ENCODE measurements at regions not wholly inside any gene's neighbourhood (a gene's known extent, or its start where the extent isn't known, plus 50 kb on each side); places are given as distances from the start of the nearest gene placed in this dataset.

- FAIRE-seq, result no peak
- TF ChIP-seq POLR2AphosphoS5 (IDR thresholded peaks at IDR 0.05; ENCODE audit: low read depth, low read length) (no peak), TAF1 (IDR thresholded peaks at IDR 0.05; ENCODE audit: borderline replicate concordance, low read depth, low read length) (no peak), POLR2A (IDR thresholded peaks at IDR 0.05; ENCODE audit: low read depth, low read length) (no peak)
- no peak for DNase-seq (ENCODE audit: insufficient read length)
Observed at GRCh38 chr7:125490167-125490566, 560.5 kb upstream of the POT1 start.

GRCh38 chr7:125485223-125485622, 555.6 kb upstream of the POT1 start:
- no peak for FAIRE-seq
- DNase-seq (ENCODE audit: insufficient read length), result no peak
- no peak for TF ChIP-seq TAF1 (IDR thresholded peaks at IDR 0.05; ENCODE audit: borderline replicate concordance, low read depth, low read length)
- TF ChIP-seq POLR2AphosphoS5 (IDR thresholded peaks at IDR 0.05; ENCODE audit: low read depth, low read length), result no peak

- DNase-seq (ENCODE audit: insufficient read length), result no peak
- no peak for TF ChIP-seq TAF1 (IDR thresholded peaks at IDR 0.05; ENCODE audit: borderline replicate concordance, low read depth, low read length)
- no peak for TF ChIP-seq POLR2AphosphoS5 (IDR thresholded peaks at IDR 0.05; ENCODE audit: low read depth, low read length)
- no peak for TF ChIP-seq POLR2A (IDR thresholded peaks at IDR 0.05; ENCODE audit: low read depth, low read length)
- FAIRE-seq, result no peak
Observed at GRCh38 chr7:125484755-125485154, 555.1 kb upstream of the POT1 start.

GRCh38 chr7:125481323-125481722, 551.7 kb upstream of the POT1 start:
- TF ChIP-seq TAF1 (IDR thresholded peaks at IDR 0.05; ENCODE audit: borderline replicate concordance, low read depth, low read length) (no peak), POLR2A (IDR thresholded peaks at IDR 0.05; ENCODE audit: low read depth, low read length) (no peak), POLR2AphosphoS5 (IDR thresholded peaks at IDR 0.05; ENCODE audit: low read depth, low read length) (no peak)
- FAIRE-seq (no peak), DNase-seq (ENCODE audit: insufficient read length) (no peak)

DNA sequence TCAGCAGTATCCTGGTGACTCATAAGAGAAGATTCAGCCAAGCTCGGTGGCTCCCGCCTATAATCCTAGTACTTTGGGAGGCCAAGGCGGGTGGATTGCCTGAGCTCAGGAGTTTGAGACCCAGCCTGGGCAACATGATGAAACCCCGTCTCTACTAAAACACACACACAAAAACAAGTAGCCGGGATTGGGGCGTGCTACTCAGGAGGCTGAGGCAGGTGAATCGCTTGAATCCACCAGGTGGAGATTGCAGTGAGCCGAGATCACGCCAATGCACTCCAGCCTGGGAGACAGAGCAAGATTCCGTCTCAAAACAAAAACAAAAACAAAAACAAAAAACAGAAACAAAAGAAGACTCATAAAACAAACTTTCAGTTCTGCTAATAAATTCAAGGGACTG, 551.1 kb upstream of the POT1 start:
- no peak for TF ChIP-seq POLR2AphosphoS5 (IDR thresholded peaks at IDR 0.05; ENCODE audit: low read depth, low read length)
- TF ChIP-seq TAF1 (IDR thresholded peaks at IDR 0.05; ENCODE audit: borderline replicate concordance, low read depth, low read length), result no peak
- TF ChIP-seq POLR2A (IDR thresholded peaks at IDR 0.05; ENCODE audit: low read depth, low read length), result no peak
- DNase-seq (ENCODE audit: insufficient read length) (no peak), FAIRE-seq (no peak)

GRCh38 chr7:125468855-125469174, 539.2 kb upstream of the POT1 start:
- FAIRE-seq (no peak), DNase-seq (ENCODE audit: insufficient read length) (no peak)
- no peak for TF ChIP-seq TAF1 (IDR thresholded peaks at IDR 0.05; ENCODE audit: borderline replicate concordance, low read depth, low read length)
- TF ChIP-seq POLR2A (IDR thresholded peaks at IDR 0.05; ENCODE audit: low read depth, low read length), result no peak
- TF ChIP-seq POLR2AphosphoS5 (IDR thresholded peaks at IDR 0.05; ENCODE audit: low read depth, low read length), result no peak

DNA sequence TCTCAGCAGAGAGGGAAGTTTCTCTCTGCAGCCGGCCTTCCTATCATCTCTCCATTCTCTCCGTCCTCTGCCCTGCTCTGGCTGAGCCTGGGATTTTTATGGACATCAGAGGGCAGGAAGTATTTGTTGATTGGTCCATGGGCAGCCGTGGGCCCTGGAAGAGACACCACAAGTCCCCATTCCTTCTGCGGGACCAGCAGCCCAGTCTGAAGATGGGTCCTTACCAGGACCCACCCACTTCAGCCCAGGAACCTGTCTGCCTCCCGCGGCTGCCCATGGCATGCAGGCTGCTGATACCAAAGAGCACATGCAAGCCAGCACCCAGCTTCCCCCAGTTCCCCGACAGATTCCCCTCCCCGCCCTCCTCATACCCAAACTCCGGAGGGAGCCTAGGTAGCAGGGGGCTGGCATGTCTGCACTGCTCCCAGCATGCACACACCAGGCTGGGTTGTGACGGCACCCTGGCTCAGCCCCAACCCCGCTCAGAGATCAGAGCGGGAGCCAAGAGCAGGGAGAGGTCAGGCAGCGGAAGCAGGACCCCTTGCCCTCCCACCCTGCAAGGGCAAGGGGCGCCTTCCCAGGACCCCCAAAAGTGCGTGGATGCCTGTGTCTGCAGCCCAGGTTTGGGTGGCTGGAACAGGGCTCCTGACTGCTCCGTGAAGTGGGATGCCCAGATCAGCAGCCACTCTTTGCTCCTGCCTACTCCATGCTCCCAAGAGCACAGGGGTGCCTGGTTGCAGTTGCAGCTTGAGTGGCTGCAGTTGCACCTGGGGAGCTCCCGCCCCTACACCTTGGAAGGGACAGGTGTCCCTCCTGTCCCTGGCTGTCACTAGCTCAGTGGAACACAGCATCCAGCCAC, 538.6 kb upstream of the POT1 start:
- TF ChIP-seq TAF1 (IDR thresholded peaks at IDR 0.05; ENCODE audit: borderline replicate concordance, low read depth, low read length), result no peak
- no peak for TF ChIP-seq POLR2AphosphoS5 (IDR thresholded peaks at IDR 0.05; ENCODE audit: low read depth, low read length)
- no peak for TF ChIP-seq POLR2A (IDR thresholded peaks at IDR 0.05; ENCODE audit: low read depth, low read length)
- DNase-seq (ENCODE audit: insufficient read length) (no peak), FAIRE-seq (no peak)

GRCh38 chr7:125465527-125465926, 535.9 kb upstream of the POT1 start:
- TF ChIP-seq POLR2A (IDR thresholded peaks at IDR 0.05; ENCODE audit: low read depth, low read length), result no peak
- no peak for TF ChIP-seq POLR2AphosphoS5 (IDR thresholded peaks at IDR 0.05; ENCODE audit: low read depth, low read length)
- TF ChIP-seq TAF1 (IDR thresholded peaks at IDR 0.05; ENCODE audit: borderline replicate concordance, low read depth, low read length), result no peak
- FAIRE-seq (no peak), DNase-seq (ENCODE audit: insufficient read length) (no peak)

DNA sequence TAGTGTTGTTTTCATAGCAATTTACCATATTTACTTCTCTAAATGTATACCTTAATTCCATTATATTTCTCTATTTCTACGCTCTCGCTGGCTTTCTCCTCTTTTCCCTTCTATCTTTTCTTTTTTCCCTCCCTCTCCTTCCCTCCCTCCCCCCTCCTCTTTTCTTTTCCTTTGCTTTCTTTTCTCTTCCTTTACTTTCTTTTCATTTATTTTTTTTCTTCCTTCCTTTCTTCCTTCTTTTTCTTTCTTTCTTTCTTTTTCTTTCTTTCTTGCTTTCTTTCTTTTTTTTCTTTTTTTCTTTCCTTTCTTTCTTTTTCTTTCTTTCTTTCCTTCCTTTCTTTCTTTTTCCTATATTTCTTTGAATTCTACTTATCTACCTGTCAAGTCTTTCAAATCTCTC, 533.0 kb upstream of the POT1 start:
- DNase-seq (ENCODE audit: insufficient read length) (no peak), FAIRE-seq (no peak)
- TF ChIP-seq TAF1 (IDR thresholded peaks at IDR 0.05; ENCODE audit: borderline replicate concordance, low read depth, low read length) (no peak), POLR2AphosphoS5 (IDR thresholded peaks at IDR 0.05; ENCODE audit: low read depth, low read length) (no peak), POLR2A (IDR thresholded peaks at IDR 0.05; ENCODE audit: low read depth, low read length) (no peak)

DNA sequence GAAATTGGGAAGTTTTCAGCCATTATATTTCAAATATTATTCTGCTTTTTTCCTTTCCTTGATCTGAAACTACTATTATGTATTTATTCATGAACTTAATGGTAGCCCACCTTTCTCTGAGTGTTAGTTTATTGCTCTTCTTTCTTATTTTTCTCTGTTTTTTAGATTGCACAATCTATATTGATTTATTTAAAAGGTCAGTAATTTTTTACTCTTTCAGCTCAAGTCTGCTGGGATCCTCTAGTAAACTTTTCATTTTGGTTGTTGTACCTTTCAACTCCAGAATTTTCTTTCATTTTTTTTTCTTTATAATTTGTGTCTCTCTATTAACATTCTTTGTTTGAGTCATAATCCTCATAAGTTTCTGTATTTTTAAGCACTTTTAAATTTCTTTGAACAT, 529.4 kb upstream of the POT1 start:
- no peak for FAIRE-seq
- TF ChIP-seq POLR2AphosphoS5 (IDR thresholded peaks at IDR 0.05; ENCODE audit: low read depth, low read length) (no peak), POLR2A (IDR thresholded peaks at IDR 0.05; ENCODE audit: low read depth, low read length) (no peak), TAF1 (IDR thresholded peaks at IDR 0.05; ENCODE audit: borderline replicate concordance, low read depth, low read length) (no peak)
- DNase-seq (ENCODE audit: insufficient read length), result no peak

GRCh38 chr7:125450749-125451148, 521.1 kb upstream of the POT1 start:
- TF ChIP-seq POLR2AphosphoS5 (IDR thresholded peaks at IDR 0.05; ENCODE audit: low read depth, low read length), result no peak
- TF ChIP-seq TAF1 (IDR thresholded peaks at IDR 0.05; ENCODE audit: borderline replicate concordance, low read depth, low read length), result no peak
- no peak for TF ChIP-seq POLR2A (IDR thresholded peaks at IDR 0.05; ENCODE audit: low read depth, low read length)
- FAIRE-seq (no peak), DNase-seq (ENCODE audit: insufficient read length) (no peak)

DNA sequence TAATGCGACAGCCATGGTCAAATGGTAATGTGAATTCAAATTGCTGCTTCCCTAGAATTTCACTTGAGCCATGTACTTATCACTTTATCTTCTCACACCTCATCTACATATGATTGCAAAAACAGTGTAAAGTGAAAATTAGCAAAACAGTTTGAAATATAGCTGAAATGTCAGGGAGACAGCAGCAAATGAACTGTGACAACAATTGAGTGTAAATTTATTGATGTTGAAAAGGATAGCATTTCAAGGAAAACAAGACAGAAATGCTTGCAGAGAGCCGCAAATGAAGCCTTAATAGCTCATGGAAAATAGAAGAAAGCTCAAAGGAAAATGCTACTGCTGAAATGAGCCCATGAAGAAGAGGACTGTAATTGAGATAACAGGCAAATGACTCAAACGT, 516.2 kb upstream of the POT1 start:
- FAIRE-seq (no peak), DNase-seq (ENCODE audit: insufficient read length) (no peak)
- TF ChIP-seq POLR2A (IDR thresholded peaks at IDR 0.05; ENCODE audit: low read depth, low read length) (no peak), TAF1 (IDR thresholded peaks at IDR 0.05; ENCODE audit: borderline replicate concordance, low read depth, low read length) (no peak)
